ENCODE measurements at regions not wholly inside any gene's neighbourhood (a gene's known extent, or its start where the extent isn't known, plus 50 kb on each side); places are given as distances from the start of the nearest gene placed in this dataset.

- Histone ChIP-seq H3K9ac (no peak overlapping the region), H3K4me2 (ENCODE audit: low read length) (no peak overlapping the region), H3K79me2 (no peaks in the 10 kb centered on the region), H3K27me3 (ENCODE audit: control insufficient read depth, insufficient read depth, low read length) (no peaks in the 10 kb centered on the region), H3K9me3 (ENCODE audit: control insufficient read depth, low read length) (no peaks in the 10 kb centered on the region), H3K4me1 (no peaks in the 10 kb centered on the region), H2AFZ (no peak overlapping the region), H3K36me3 (ENCODE audit: control insufficient read depth, insufficient read depth, low read length) (no peaks in the 10 kb centered on the region), H3K4me3 (ENCODE audit: low read depth, low read length) (no peak overlapping the region), H3K27ac (no peak overlapping the region)
- TF ChIP-seq CTCF (IDR thresholded peaks at IDR 0.05) = no peak
Observed at GRCh38 chr2:145764631-145765030, 1244.7 kb upstream of the ZEB2 start.

- Histone ChIP-seq H3K4me1 (no peaks in the 10 kb centered on the region), H3K27ac (no peak overlapping the region), H3K9me3 (ENCODE audit: control insufficient read depth, low read length) (no peaks in the 10 kb centered on the region), H2AFZ (no peak overlapping the region), H3K4me3 (ENCODE audit: low read depth, low read length) (no peak overlapping the region), H3K4me2 (ENCODE audit: low read length) (no peak overlapping the region), H3K27me3 (ENCODE audit: control insufficient read depth, insufficient read depth, low read length) (no peaks in the 10 kb centered on the region), H3K79me2 (no peaks in the 10 kb centered on the region), H3K9ac (no peak overlapping the region), H3K36me3 (ENCODE audit: control insufficient read depth, insufficient read depth, low read length) (no peaks in the 10 kb centered on the region)
- no peak for TF ChIP-seq CTCF (IDR thresholded peaks at IDR 0.05)
Observed at GRCh38 chr2:145760781-145761649, 1241.1 kb upstream of the ZEB2 start.

GRCh38 chr2:145759228-145759915, 1239.5 kb upstream of the ZEB2 start:
- Histone ChIP-seq H2AFZ (no peak overlapping the region), H3K27me3 (ENCODE audit: control insufficient read depth, insufficient read depth, low read length) (no peaks in the 10 kb centered on the region), H3K4me3 (ENCODE audit: low read depth, low read length) (no peak overlapping the region), H3K36me3 (ENCODE audit: control insufficient read depth, insufficient read depth, low read length) (no peaks in the 10 kb centered on the region), H3K4me2 (ENCODE audit: low read length) (no peak overlapping the region), H3K9ac (no peak overlapping the region), H3K79me2 (no peaks in the 10 kb centered on the region), H3K27ac (no peak overlapping the region), H3K4me1 (no peaks in the 10 kb centered on the region), H3K9me3 (ENCODE audit: control insufficient read depth, low read length) (no peaks in the 10 kb centered on the region)
- TF ChIP-seq CTCF (IDR thresholded peaks at IDR 0.05) = no peak

- Histone ChIP-seq H3K36me3 (ENCODE audit: control insufficient read depth, insufficient read depth, low read length) (no peaks in the 10 kb centered on the region), H3K4me1 (no peaks in the 10 kb centered on the region), H3K27me3 (ENCODE audit: control insufficient read depth, insufficient read depth, low read length) (no peaks in the 10 kb centered on the region), H2AFZ (no peak overlapping the region), H3K79me2 (no peaks in the 10 kb centered on the region), H3K9ac (no peak overlapping the region), H3K27ac (no peak overlapping the region), H3K9me3 (ENCODE audit: control insufficient read depth, low read length) (no peaks in the 10 kb centered on the region), H3K4me2 (ENCODE audit: low read length) (no peak overlapping the region), H3K4me3 (ENCODE audit: low read depth, low read length) (no peak overlapping the region)
- no peak for TF ChIP-seq CTCF (IDR thresholded peaks at IDR 0.05)
Observed at GRCh38 chr2:145757503-145758246, 1237.8 kb upstream of the ZEB2 start.

Measured in parathyroid adenoma (tissue), 2 donors.